HCT116 (cell line): ENCODE measurements at regions not wholly inside any gene's neighbourhood (a gene's known extent, or its start where the extent isn't known, plus 50 kb on each side); places are given as distances from the start of the nearest gene placed in this dataset.

ENCODE experiments used
- ATAC-seq: fragments of 200-7000 bp; cut with Tn5 transposase; 2 replicates; pipeline ENCODE4 v1.9.1; 2020; ENCODE audit warnings: mild to moderate bottlenecking, moderate library complexity
- BruUV-seq: library from RNA; stranded (reverse); fragments of 400-500 nt; replicated peaks from 2 replicates; lab custom pipeline; 2021; lab: Mats Ljungman, UMichigan
- CTCF ChIA-PET: fragments of 300-600 bp; sonication (Branson Sonifier 250); formaldehyde crosslinking; loops from one replicate; lab custom pipeline; 2021; ENCODE audit warnings: antibody characterized with exemption; lab: Charles Lee
- POLR2A ChIA-PET: fragments of 300-600, 350-600 bp; sonication (Branson Sonifier 250); formaldehyde crosslinking; loops from one replicate; lab custom pipeline; 2021; ENCODE audit warnings: antibody characterized with exemption; lab: Charles Lee
- RAD21 ChIA-PET, 2 experiments: fragments of 300-600 bp; sonication (Branson Sonifier 250); formaldehyde crosslinking; loops; one replicate each; lab custom pipeline; 2023; ENCODE audit warnings: low total read pairs in 2 of 2; ENCODE audit not compliant: uncharacterized antibody in 2 of 2, unreplicated experiment in 2 of 2, low non-redundant PET in 1 of 2; lab: Charles Lee
- DNase-seq: peaks from one replicate; pipeline ENCODE4 v3.0.0-alpha.2; 2010; ENCODE audit warnings: low read depth, low spot score
- H2AFZ ChIP-seq: fragments of 200-600 bp; shearing (Covaris generic), sonication (generic); 2 replicates; pipeline ENCODE4 v1.6.1; 2017; ENCODE audit warnings: low read depth, mixed run types, mixed read lengths, antibody characterized with exemption, low read length; ENCODE audit not compliant: poor library complexity, severe bottlenecking
- H3K27ac ChIP-seq: 2 replicates; pipeline ENCODE4 v1.5.1; 2012; ENCODE audit warnings: low read depth, low read length
- H3K27me3 ChIP-seq: fragments of 200-600 bp; sonication (generic); 2 replicates; pipeline ENCODE4 v1.6.1; 2016; ENCODE audit warnings: mixed run types, low read length, mixed read lengths; ENCODE audit not compliant: insufficient read depth
- H3K36me3 ChIP-seq, 2 experiments: fragments of 200-500 bp in 1 of 2; fragments of 200-600 bp in 1 of 2; sonication (Bioruptor generic) in 1 of 2; sonication (generic) in 1 of 2; 2 replicates each; pipeline versions ENCODE4 v1.5.1 to v1.6.1; 2014 to 2016; ENCODE audit warnings: low read length in 2 of 2, inconsistent platforms in 1 of 2, mixed read lengths in 1 of 2, mixed run types in 1 of 2; ENCODE audit not compliant: insufficient read depth in 2 of 2, control insufficient read depth in 1 of 2
- H3K4me1 ChIP-seq, 2 experiments: fragments of 200-600 bp in 1 of 2; sonication (generic) in 1 of 2; 2 replicates each; pipeline versions ENCODE4 v1.5.1 to v1.6.1; 2012 to 2017; ENCODE audit warnings: low read length in 2 of 2, inconsistent platforms in 1 of 2, mild to moderate bottlenecking in 1 of 2, mixed read lengths in 1 of 2, mixed run types in 1 of 2, moderate library complexity in 1 of 2; ENCODE audit not compliant: insufficient read depth in 2 of 2, control insufficient read depth in 1 of 2
- H3K4me2 ChIP-seq: fragments of 200-600 bp; sonication (generic); 2 replicates; pipeline ENCODE4 v1.6.1; 2017; ENCODE audit warnings: mixed run types, low read length, mixed read lengths
- H3K4me3 ChIP-seq, 2 experiments: fragments of 200-600 bp in 1 of 2; sonication (generic) in 1 of 2; replicated peaks in 1 of 2; 2 replicates each; pipeline ENCODE4 v1.5.1; 2011 to 2016; ENCODE audit warnings: low read length in 2 of 2, control low read depth in 1 of 2, low read depth in 1 of 2, mild to moderate bottlenecking in 1 of 2, mixed read lengths in 1 of 2, mixed run types in 1 of 2
- H3K79me2 ChIP-seq: fragments of 200-600 bp; sonication (generic); 2 replicates; pipeline ENCODE4 v1.6.1; 2017; ENCODE audit warnings: mild to moderate bottlenecking, mixed run types, low read length, moderate library complexity, mixed read lengths; ENCODE audit not compliant: insufficient read depth
- H3K9ac ChIP-seq: fragments of 200-600 bp; sonication (generic); 2 replicates; pipeline ENCODE4 v1.6.1; 2016; ENCODE audit warnings: low read length, mixed read lengths
- H3K9me2 ChIP-seq: fragments of 200-600 bp; sonication (generic), shearing (Covaris generic); 2 replicates; pipeline ENCODE4 v1.6.1; 2017; ENCODE audit warnings: mixed run types, mild to moderate bottlenecking, moderate library complexity; ENCODE audit not compliant: insufficient read depth
- H3K9me3 ChIP-seq, 2 experiments: fragments of 200-500 bp in 1 of 2; fragments of 200-600 bp in 1 of 2; sonication (Bioruptor generic) in 1 of 2; sonication (generic) in 1 of 2; 2 replicates each; pipeline ENCODE4 v1.6.1; 2014 to 2017; ENCODE audit warnings: low read length in 2 of 2, mixed read lengths in 2 of 2, inconsistent platforms in 1 of 2, low read depth in 1 of 2, mild to moderate bottlenecking in 1 of 2, mixed run types in 1 of 2, moderate library complexity in 1 of 2; ENCODE audit not compliant: control insufficient read depth in 1 of 2, insufficient read depth in 1 of 2
- H4K20me1 ChIP-seq: fragments of 200-600 bp; sonication (generic), shearing (Covaris generic); 2 replicates; pipeline ENCODE4 v1.6.1; 2017; ENCODE audit warnings: mixed run types, mild to moderate bottlenecking, moderate library complexity; ENCODE audit not compliant: insufficient read depth
- CBX3 ChIP-seq: IDR thresholded peaks from 2 replicates; pipeline ENCODE4 v1.6.1; 2012; ENCODE audit warnings: low read depth
- EZH2 ChIP-seq: fragments of 200-600 bp; sonication (generic); IDR thresholded peaks from 2 replicates; pipeline ENCODE4 v1.6.1; 2017; ENCODE audit warnings: antibody characterized with exemption, mixed run types
- EZH2phosphoT487 ChIP-seq: fragments of 200-600 bp; IDR thresholded peaks from 2 replicates; pipeline ENCODE4 v1.6.1; 2018; ENCODE audit warnings: antibody characterized with exemption, borderline replicate concordance
- FOSL1 ChIP-seq: IDR thresholded peaks from 2 replicates; pipeline ENCODE4 v1.6.1; 2012; ENCODE audit warnings: low read depth
- JUND ChIP-seq: IDR thresholded peaks from 2 replicates; pipeline ENCODE4 v1.6.1; 2012
- POLR2A ChIP-seq: IDR thresholded peaks from 2 replicates; pipeline ENCODE4 v1.7.0; 2011; ENCODE audit warnings: borderline replicate concordance; ENCODE audit not compliant: insufficient read depth, insufficient read length; ENCODE audit errors: extremely low read depth
- SIN3A ChIP-seq: IDR thresholded peaks from 2 replicates; pipeline ENCODE4 v1.6.1; 2012; ENCODE audit warnings: low read depth
- SRF ChIP-seq: IDR thresholded peaks from 2 replicates; pipeline ENCODE4 v1.6.1; 2012; ENCODE audit warnings: low read depth
- YY1 ChIP-seq: IDR thresholded peaks from 2 replicates; pipeline ENCODE4 v1.6.1; 2011; ENCODE audit warnings: low read length, low read depth, moderate library complexity, mild to moderate bottlenecking; ENCODE audit not compliant: insufficient replicate concordance; ENCODE audit errors: extremely low read depth
- ZFX ChIP-seq: fragments of 450-650 bp; IDR thresholded peaks from 2 replicates; pipeline ENCODE4 v1.6.1; 2017
- ZNF274 ChIP-seq: fragments of 200-500 bp; sonication (Bioruptor generic); IDR thresholded peaks from 2 replicates; pipeline ENCODE4 v1.6.1; 2014; ENCODE audit warnings: mild to moderate bottlenecking, low read depth, low read length, inconsistent platforms
- intact Hi-C: fragments of 100-400 bp; cut with micrococcal nuclease; formaldehyde crosslinking; loops from 2 replicates; pipeline ENCODE4 v1.10.0; 2022
- TF ChIP-seq, protein P1 (sequence below): IDR thresholded peaks from 2 replicates; pipeline ENCODE4 v1.6.1; 2012; ENCODE audit warnings: low read depth
- TF ChIP-seq, protein P2 (sequence below): IDR thresholded peaks from 2 replicates; pipeline ENCODE4 v1.6.1; 2012
- TF ChIP-seq, protein P3 (sequence below): IDR thresholded peaks from 2 replicates; pipeline ENCODE4 v1.6.1; 2011; ENCODE audit warnings: mild to moderate bottlenecking, low read length, moderate library complexity; ENCODE audit not compliant: insufficient replicate concordance; ENCODE audit errors: extremely low read depth

DNA sequence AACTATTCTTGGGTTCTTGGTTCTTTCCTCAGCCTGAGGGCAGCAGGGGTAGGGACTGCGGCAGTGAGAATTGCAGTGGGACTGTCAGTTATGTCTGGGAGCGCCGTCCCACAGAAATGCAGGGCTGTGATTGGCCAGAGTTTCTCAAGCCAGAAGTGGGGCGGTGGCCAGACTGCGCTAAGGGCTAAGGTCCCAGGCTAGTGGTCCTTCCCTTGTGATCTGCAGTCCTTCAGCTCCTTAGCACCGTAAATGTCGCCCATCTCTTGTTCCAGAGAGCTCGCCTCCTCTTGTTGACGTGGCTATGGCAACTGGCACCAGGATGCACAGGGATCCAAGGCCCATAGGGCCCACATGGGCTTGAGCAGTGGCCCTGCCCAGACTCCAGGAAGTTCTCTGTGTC lies 223.5 kb downstream of the GRIA2 start (continued):
- TF ChIP-seq, protein P1, sequence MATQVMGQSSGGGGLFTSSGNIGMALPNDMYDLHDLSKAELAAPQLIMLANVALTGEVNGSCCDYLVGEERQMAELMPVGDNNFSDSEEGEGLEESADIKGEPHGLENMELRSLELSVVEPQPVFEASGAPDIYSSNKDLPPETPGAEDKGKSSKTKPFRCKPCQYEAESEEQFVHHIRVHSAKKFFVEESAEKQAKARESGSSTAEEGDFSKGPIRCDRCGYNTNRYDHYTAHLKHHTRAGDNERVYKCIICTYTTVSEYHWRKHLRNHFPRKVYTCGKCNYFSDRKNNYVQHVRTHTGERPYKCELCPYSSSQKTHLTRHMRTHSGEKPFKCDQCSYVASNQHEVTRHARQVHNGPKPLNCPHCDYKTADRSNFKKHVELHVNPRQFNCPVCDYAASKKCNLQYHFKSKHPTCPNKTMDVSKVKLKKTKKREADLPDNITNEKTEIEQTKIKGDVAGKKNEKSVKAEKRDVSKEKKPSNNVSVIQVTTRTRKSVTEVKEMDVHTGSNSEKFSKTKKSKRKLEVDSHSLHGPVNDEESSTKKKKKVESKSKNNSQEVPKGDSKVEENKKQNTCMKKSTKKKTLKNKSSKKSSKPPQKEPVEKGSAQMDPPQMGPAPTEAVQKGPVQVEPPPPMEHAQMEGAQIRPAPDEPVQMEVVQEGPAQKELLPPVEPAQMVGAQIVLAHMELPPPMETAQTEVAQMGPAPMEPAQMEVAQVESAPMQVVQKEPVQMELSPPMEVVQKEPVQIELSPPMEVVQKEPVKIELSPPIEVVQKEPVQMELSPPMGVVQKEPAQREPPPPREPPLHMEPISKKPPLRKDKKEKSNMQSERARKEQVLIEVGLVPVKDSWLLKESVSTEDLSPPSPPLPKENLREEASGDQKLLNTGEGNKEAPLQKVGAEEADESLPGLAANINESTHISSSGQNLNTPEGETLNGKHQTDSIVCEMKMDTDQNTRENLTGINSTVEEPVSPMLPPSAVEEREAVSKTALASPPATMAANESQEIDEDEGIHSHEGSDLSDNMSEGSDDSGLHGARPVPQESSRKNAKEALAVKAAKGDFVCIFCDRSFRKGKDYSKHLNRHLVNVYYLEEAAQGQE = no peak
- TF ChIP-seq, protein P2, sequence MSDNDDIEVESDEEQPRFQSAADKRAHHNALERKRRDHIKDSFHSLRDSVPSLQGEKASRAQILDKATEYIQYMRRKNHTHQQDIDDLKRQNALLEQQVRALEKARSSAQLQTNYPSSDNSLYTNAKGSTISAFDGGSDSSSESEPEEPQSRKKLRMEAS = no peak
- TF ChIP-seq, protein P3, sequence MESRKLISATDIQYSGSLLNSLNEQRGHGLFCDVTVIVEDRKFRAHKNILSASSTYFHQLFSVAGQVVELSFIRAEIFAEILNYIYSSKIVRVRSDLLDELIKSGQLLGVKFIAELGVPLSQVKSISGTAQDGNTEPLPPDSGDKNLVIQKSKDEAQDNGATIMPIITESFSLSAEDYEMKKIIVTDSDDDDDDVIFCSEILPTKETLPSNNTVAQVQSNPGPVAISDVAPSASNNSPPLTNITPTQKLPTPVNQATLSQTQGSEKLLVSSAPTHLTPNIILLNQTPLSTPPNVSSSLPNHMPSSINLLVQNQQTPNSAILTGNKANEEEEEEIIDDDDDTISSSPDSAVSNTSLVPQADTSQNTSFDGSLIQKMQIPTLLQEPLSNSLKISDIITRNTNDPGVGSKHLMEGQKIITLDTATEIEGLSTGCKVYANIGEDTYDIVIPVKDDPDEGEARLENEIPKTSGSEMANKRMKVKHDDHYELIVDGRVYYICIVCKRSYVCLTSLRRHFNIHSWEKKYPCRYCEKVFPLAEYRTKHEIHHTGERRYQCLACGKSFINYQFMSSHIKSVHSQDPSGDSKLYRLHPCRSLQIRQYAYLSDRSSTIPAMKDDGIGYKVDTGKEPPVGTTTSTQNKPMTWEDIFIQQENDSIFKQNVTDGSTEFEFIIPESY = no peak
- TF ChIP-seq FOSL1 (no peak), SRF (no peak), ZFX (no peak)

DNA sequence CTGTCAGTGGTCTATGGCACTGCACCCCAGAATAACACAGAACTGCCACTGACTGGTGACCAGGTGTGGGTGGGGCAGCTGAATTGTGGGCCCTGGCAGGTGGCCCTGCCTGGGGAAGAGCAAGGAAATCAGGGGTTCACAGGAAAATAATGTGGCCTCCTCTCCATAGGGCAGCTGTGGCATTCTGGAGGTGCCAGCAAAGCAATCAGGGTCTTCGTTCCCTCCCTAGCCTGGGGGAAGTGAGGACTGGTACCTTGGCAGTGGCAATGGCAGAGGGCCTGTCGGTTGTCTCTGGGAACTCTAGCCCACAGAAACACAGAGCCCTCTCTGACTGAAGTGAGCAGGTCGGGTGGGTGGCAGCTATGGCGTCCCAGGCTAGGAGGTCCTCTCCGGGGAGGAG lies 223.0 kb downstream of the GRIA2 start:
- no peak overlapping the region for H3K27ac ChIP-seq
- TF ChIP-seq CBX3 (no peak), FOSL1 (no peak), ZNF274 (no peak), POLR2A (no peak), JUND (no peak), YY1 (no peak), SIN3A (no peak), EZH2phosphoT487 (no peak), EZH2 (no peak)
- no peaks in the 10 kb centered on the region for H3K9me2 ChIP-seq
- intact Hi-C loops = no loop called here
- POLR2A ChIA-PET = no interaction called here
- no peak overlapping the region for H3K4me2 ChIP-seq
- H3K4me3 ChIP-seq = no peak overlapping the region
- H3K27me3 ChIP-seq = no peaks in the 10 kb centered on the region
- no peaks in the 10 kb centered on the region for H3K79me2 ChIP-seq
- H3K9ac ChIP-seq = no peak overlapping the region
- DNase-seq = no peak
- no peaks in the 10 kb centered on the region for H3K9me3 ChIP-seq
- H4K20me1 ChIP-seq = no peaks in the 10 kb centered on the region
- H3K4me1 ChIP-seq = no peaks in the 10 kb centered on the region
- RAD21 ChIA-PET = no interaction called here
- no TSS peak for BruUV-seq
- no peak for ATAC-seq
- CTCF ChIA-PET = no interaction called here
- no peaks in the 10 kb centered on the region for H3K36me3 ChIP-seq
- H2AFZ ChIP-seq = no peak overlapping the region
